Keratinocyte (primary cell): ENCODE measurements at regions not wholly inside any gene's neighbourhood (a gene's known extent, or its start where the extent isn't known, plus 50 kb on each side); places are given as distances from the start of the nearest gene placed in this dataset.

ENCODE experiments used
- DNase-seq: peaks from one replicate; pipeline ENCODE4 v3.0.0-alpha.2; 2011; ENCODE audit warnings: low read depth, missing footprints, low spot score
- FAIRE-seq: peaks from 2 replicates; lab custom pipeline; 2011; peaks lifted over from hg19 to GRCh38; lab: Jason Lieb, UNC
- H2AFZ ChIP-seq: 2 replicates; pipeline ENCODE4 v1.6.0; 2012; ENCODE audit warnings: low read length, control low read depth, inconsistent platforms; ENCODE audit not compliant: control insufficient read depth
- H3K27ac ChIP-seq: 2 replicates; pipeline ENCODE4 v1.5.1; 2011; ENCODE audit warnings: low read length; ENCODE audit not compliant: control insufficient read depth, insufficient read depth
- H3K27me3 ChIP-seq: 3 replicates; pipeline ENCODE4 v1.6.0; 2011; ENCODE audit warnings: low read length; ENCODE audit not compliant: control insufficient read depth, insufficient read depth; ENCODE audit errors: extremely low read depth
- H3K36me3 ChIP-seq, 2 experiments: 2 replicates in 1 of 2; 3 replicates in 1 of 2; pipeline ENCODE4 v1.5.1; 2011; ENCODE audit warnings: low read length in 2 of 2, mild to moderate bottlenecking in 1 of 2; ENCODE audit not compliant: control insufficient read depth in 2 of 2, insufficient read depth in 2 of 2; ENCODE audit errors: extremely low read depth in 1 of 2
- H3K4me1 ChIP-seq: 3 replicates; pipeline ENCODE4 v1.5.1; 2011; ENCODE audit warnings: low read length; ENCODE audit not compliant: control insufficient read depth, insufficient read depth; ENCODE audit errors: extremely low read depth
- H3K4me2 ChIP-seq: 3 replicates; pipeline ENCODE4 v1.6.0; 2011; ENCODE audit warnings: low read depth, low read length; ENCODE audit not compliant: control insufficient read depth, insufficient read depth; ENCODE audit errors: extremely low read depth
- H3K4me3 ChIP-seq, 3 experiments: fragments of 200-600 bp in 1 of 3; sonication (generic) in 1 of 3; 2 replicates in 2 of 3; 3 replicates in 1 of 3; pipeline ENCODE4 v1.5.1; 2011 to 2016; ENCODE audit warnings: low read length in 3 of 3, mild to moderate bottlenecking in 3 of 3, control low read depth in 2 of 3, inconsistent platforms in 1 of 3, low read depth in 1 of 3, mixed read lengths in 1 of 3, mixed run types in 1 of 3, moderate library complexity in 1 of 3; ENCODE audit not compliant: control insufficient read depth in 2 of 3, insufficient read depth in 2 of 3; ENCODE audit errors: extremely low read depth in 1 of 3
- H3K79me2 ChIP-seq: 2 replicates; pipeline ENCODE4 v1.6.0; 2012; ENCODE audit warnings: low read length; ENCODE audit not compliant: control insufficient read depth, insufficient read depth
- H3K9ac ChIP-seq: 3 replicates; pipeline ENCODE4 v1.6.0; 2011; ENCODE audit warnings: low read length; ENCODE audit not compliant: control insufficient read depth, insufficient read depth; ENCODE audit errors: extremely low read depth
- H3K9me1 ChIP-seq: 3 replicates; pipeline ENCODE4 v1.6.0; 2011; ENCODE audit warnings: low read length; ENCODE audit not compliant: control insufficient read depth, insufficient read depth; ENCODE audit errors: extremely low read depth
- H3K9me3 ChIP-seq: 2 replicates; pipeline ENCODE4 v1.5.1; 2012; ENCODE audit warnings: low read depth, low read length; ENCODE audit not compliant: control insufficient read depth
- H4K20me1 ChIP-seq: 3 replicates; pipeline ENCODE4 v1.6.0; 2011; ENCODE audit warnings: low read length; ENCODE audit not compliant: control insufficient read depth, insufficient read depth; ENCODE audit errors: extremely low read depth
- EZH2 ChIP-seq: IDR thresholded peaks from one replicate; pipeline ENCODE4 v1.6.1; 2012; ENCODE audit warnings: inconsistent platforms, mild to moderate bottlenecking, low read length, moderate library complexity
- dilution Hi-C: fragments of 300-500 bp; cut with MboI; formaldehyde crosslinking; loops from one replicate; pipeline ENCODE4 v1.7.0; 2020; ENCODE audit warnings: low sequenced_read_pairs; ENCODE audit not compliant: extremely low pct_ligation_motif_present
- TF ChIP-seq, protein P1 (sequence below), 3 experiments: IDR thresholded peaks in 1 of 3; conservative IDR thresholded peaks in 1 of 3; optimal IDR thresholded peaks in 1 of 3; 2 replicates in 2 of 3; 3 replicates in 1 of 3; pipeline versions ENCODE3 to v1.5.1; 2011; ENCODE audit warnings: low read length in 3 of 3, mild to moderate bottlenecking in 3 of 3, moderate library complexity in 2 of 3, control low read depth in 1 of 3, inconsistent platforms in 1 of 3; ENCODE audit not compliant: insufficient read depth in 2 of 3; ENCODE audit errors: extremely low read depth in 1 of 3

DNA sequence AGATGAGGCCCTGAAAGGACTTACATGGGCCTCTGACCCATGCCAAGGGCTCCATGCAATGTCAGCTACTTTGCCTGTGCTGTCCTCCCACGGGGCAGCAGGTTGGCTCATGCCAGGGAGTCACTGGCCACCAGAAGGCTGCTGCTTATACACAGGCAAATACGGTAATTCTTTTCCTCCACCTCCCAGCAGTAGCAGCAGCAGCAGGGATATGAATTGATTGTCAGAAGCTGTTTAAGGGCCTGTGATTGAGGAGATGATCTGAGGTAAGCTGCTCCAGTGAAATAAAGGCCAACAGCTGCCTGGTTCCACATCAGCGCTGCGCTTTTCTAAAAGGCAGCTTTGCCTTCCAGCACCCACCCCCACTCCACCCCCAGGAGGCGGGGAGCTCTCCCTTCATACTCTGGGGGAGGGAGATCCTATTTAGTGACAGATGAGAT is 250.5 kb downstream of the SHQ1 start:
- DNase-seq (no peak), FAIRE-seq (no peak)
- no peaks in the 10 kb centered on the region for H3K4me1 ChIP-seq
- no peak overlapping the region for H3K27ac ChIP-seq
- H3K4me2 ChIP-seq = no peak overlapping the region
- no peaks in the 10 kb centered on the region for H3K9me1 ChIP-seq
- TF ChIP-seq, protein P1, sequence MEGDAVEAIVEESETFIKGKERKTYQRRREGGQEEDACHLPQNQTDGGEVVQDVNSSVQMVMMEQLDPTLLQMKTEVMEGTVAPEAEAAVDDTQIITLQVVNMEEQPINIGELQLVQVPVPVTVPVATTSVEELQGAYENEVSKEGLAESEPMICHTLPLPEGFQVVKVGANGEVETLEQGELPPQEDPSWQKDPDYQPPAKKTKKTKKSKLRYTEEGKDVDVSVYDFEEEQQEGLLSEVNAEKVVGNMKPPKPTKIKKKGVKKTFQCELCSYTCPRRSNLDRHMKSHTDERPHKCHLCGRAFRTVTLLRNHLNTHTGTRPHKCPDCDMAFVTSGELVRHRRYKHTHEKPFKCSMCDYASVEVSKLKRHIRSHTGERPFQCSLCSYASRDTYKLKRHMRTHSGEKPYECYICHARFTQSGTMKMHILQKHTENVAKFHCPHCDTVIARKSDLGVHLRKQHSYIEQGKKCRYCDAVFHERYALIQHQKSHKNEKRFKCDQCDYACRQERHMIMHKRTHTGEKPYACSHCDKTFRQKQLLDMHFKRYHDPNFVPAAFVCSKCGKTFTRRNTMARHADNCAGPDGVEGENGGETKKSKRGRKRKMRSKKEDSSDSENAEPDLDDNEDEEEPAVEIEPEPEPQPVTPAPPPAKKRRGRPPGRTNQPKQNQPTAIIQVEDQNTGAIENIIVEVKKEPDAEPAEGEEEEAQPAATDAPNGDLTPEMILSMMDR (optimal IDR thresholded peaks at IDR 0.05 in 1 of 3, IDR thresholded peaks at IDR 0.05 in 1 of 3, conservative IDR thresholded peaks at IDR 0.05 in 1 of 3; ENCODE audit: extremely low read depth in 1 of 3, insufficient read depth in 2 of 3, low read length in 3 of 3) = no peak
- TF ChIP-seq EZH2 = no peak
- H3K27me3 ChIP-seq = peaks cover 13% of the 10 kb centered on the region
- no peaks in the 10 kb centered on the region for H3K79me2 ChIP-seq
- H3K4me3 ChIP-seq = no peak overlapping the region
- H3K9me3 ChIP-seq = no peaks in the 10 kb centered on the region
- dilution Hi-C loops = no loop called here
- no peak overlapping the region for H2AFZ ChIP-seq
- no peak overlapping the region for H3K9ac ChIP-seq
- H4K20me1 ChIP-seq = no peaks in the 10 kb centered on the region
- no peaks in the 10 kb centered on the region for H3K36me3 ChIP-seq

DNA sequence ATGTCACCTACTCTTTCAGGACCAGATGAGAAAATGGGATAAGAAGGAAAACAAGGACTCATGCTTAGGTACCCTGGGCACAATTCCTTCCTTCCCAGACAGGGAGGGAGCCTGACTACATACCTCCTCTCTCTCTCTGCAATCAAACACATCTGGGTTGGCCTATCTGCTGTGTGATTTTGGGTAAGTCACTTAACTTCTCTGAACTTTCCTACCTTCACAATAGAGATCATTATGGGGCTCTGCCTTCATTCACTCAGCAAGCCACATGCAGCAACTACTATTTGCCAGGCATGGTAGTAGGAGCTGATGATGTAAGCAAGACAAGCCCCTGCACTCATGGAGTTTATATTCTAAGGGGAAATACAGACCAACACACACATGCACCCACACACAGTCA is 251.2 kb downstream of the SHQ1 start:
- Histone ChIP-seq H3K9ac (no peak overlapping the region), H3K27ac (no peak overlapping the region), H2AFZ (no peak overlapping the region), H3K27me3 (peaks cover 13% of the 10 kb centered on the region), H3K4me3 (no peak overlapping the region), H3K4me1 (peaks cover 4% of the 10 kb centered on the region), H3K79me2 (no peaks in the 10 kb centered on the region), H4K20me1 (no peaks in the 10 kb centered on the region), H3K9me3 (no peaks in the 10 kb centered on the region), H3K4me2 (no peak overlapping the region), H3K36me3 (no peaks in the 10 kb centered on the region), H3K9me1 (no peaks in the 10 kb centered on the region)
- dilution Hi-C loops = no loop called here
- FAIRE-seq = no peak
- DNase-seq = no peak
- TF ChIP-seq EZH2 = no peak
- TF ChIP-seq, protein P1 (optimal IDR thresholded peaks at IDR 0.05 in 1 of 3, IDR thresholded peaks at IDR 0.05 in 1 of 3, conservative IDR thresholded peaks at IDR 0.05 in 1 of 3; ENCODE audit: extremely low read depth in 1 of 3, insufficient read depth in 2 of 3, low read length in 3 of 3) = no peak
